ENCODE measurements at regions not wholly inside any gene's neighbourhood (a gene's known extent, or its start where the extent isn't known, plus 50 kb on each side); places are given as distances from the start of the nearest gene placed in this dataset.
A peak's percentile ranks its signal among the peaks of the same experiment; 100 is the strongest.

DNA sequence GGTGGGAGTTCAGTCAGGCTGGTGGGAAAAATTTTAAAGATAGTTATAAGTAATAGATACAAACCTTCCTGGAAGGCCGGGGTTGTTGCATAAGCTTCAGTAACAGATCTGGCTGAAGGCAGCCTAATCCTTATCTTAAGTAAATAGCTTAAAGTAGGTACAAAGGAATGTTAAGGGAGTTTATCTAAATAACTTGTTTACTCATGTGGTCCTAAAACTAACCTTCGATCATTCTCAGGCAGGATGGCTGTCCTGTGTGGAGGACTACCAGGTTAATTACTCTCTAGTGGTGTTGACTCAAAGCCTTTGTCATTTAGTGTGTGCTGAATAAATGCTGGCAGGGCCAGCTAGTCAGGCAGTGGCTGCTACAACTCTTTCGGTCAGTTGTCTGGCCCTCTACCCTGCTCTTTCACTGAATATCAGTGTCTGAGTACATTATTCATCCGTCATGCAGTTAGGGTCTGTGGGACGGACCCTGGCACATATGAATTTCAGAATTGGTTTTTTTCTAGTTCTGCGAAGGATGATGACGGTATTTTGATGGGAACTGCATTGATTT, 131.6 kb upstream of the TAB2 start:
- no peak for DNase-seq

DNA sequence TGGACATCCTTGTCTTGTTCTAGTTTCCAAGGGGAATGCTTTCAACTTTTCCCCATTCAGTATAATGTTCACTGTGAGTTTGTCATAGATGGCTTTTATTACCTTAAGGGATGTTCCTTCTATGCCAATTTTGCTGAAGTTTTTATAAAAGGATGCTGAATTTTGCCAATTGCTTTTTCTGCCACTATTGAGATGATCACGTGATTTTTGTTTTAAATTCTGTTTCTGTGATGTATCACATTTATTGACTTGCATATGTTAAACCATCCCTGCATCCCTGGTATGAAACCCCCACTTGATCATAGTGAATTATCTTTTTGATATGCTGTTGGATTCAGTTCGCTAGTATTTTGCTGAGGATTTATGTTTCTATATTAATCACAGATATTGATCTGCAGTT, 130.6 kb upstream of the TAB2 start:
- DNase-seq, result no peak

DNA sequence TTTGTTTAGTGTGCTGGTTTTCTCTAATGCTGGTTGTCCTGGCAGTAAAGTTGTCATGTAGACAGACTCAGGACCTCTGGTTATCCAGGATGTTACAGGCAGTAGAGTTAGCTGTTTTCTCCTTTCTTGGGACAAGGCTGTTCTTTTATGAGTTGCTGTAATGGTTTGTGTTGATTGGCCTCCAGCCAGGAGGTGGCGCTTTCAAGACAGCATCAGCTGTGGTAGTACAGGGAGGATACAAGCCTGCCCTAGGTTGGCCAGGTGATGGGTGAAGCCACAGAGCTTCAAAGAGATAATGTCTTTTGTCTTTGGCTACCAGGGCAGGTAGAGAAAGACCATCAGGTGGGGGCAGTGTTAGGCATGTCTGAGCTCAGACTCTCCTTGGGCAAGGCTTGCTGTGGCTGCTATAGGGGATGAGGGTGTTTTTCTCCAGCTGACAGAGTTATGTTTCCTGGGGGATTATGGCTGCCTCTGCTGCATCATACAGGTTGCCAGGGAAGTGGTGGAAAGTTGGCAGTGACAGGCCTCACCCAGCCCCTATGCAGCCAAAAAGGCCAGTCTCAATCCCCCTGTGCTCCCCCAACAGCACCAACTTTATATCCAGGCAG, 127.2 kb upstream of the TAB2 start:
- peak; percentile 42 for DNase-seq

DNA sequence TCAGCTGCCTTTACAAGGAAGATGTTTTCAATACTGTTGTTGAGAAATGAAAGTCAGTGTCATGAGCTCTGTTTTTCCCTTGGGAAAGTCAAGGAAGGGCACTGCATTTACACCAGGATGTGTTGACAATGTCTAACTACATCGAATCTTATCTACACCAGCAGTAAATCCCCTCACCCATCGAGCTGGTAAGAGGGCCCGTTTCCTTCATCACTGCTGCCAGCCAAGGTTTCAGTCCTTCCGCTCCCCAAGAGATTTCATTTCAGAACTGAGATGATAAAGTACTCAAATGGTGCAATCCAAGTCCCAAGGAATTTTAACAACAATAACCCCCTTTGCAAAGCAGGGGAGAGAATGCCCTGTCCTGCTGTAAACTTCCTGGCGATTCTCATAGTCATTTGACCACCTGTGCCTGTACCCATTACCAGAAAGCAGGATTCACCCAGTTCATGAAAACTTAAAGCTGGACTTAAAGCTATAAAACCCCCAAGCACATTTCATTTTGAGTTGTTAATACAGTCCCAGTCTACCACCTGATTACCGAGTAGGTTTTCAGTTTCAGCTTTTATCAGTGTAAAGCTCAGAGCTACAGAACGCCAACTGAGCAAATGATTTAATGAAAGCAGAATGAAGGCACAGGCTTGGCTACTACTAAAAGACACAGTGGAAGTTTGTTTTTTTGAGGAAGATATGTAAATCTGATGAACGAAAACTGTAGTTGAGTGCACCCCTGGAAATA, 122.5 kb upstream of the TAB2 start:
- DNase-seq, result peak; percentile 56

DNA sequence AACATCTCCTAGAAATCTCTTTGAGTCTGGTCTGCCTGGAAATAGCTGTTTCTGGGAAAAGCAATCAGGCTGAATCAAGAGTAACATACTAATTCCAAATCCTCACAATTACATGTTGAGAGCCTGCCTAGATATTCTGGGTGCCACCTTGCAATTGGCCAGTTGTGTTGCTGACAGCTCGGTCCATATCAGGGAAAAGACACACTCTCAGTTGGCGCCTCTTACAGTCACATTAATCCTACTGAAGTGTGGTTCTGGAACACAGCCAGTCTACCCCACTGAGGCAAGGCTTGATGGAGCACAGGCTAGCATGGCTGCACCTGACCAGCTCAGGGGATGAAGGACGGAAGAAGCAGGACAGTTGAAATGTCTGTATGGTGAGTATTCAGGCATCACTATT, 121.4 kb upstream of the TAB2 start:
- DNase-seq, result no peak

DNA sequence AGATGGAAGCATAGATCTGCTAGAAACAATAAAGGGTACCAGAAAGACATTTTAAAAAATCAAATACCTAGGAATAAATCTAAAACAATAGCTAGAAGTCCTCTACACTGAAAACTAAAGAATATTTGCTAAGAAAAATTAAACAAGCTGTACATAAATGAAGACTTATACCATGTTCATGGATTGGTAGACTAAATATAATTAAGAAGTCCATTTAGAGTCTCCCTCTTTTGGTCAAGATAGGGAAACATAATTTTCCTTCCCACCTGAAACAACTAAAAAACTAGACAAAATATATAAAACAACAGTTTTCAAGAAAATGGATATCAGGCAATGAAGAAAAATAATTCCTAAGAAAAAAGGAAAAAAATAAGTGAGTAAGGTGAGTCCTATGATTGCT, 120.0 kb upstream of the TAB2 start:
- DNase-seq, result no peak

DNA sequence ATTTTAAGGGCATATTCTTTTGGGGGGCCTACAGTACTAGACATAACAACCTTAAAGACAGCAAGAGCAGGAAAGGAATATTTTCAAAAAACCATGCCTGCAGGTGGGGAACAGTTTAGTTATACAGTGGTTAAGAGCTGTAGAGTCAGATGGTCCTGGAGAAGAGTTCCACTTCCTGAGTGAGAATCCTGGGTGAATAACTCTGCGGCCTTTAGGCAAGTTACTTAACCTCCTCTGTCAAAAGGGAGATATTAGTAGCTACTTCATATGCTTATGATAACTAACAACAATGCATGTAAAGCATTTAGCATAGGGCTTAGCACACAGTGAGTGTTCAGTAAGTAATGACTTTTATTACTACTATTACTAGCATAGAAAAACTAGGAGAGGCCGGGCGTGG, 119.2 kb upstream of the TAB2 start:
- DNase-seq, result no peak

DNA sequence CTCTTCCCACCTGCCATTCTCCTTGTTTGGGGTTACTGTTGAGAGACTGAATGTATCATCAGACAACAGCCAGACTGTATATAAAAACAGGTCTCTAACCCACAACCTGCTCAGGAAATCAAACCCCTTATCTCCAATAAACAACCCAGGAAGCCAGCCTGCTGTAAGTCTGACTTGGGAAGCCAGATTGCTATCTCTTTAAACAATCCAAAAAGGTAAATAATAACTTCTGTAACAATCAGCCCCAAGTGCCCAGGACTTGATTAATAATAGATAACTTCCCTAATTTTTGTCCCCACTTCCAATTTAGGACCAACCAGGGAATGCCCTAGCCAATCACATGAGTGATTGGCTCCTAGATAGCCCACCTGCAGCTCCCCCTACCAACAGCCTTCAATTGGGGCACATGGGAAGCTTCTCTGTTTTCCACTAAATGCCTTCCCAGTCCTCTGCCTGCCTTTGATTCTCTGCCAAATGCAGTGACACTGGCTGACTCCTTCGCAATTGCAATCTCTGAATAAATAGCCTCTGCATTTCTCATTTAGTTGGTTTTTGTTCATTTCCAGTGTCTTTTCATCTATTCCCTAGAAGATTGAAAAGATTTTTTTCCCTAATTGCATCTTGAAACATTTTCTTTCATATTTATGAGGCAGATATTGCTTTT, 117.1 kb upstream of the TAB2 start:
- no peak for DNase-seq

DNA sequence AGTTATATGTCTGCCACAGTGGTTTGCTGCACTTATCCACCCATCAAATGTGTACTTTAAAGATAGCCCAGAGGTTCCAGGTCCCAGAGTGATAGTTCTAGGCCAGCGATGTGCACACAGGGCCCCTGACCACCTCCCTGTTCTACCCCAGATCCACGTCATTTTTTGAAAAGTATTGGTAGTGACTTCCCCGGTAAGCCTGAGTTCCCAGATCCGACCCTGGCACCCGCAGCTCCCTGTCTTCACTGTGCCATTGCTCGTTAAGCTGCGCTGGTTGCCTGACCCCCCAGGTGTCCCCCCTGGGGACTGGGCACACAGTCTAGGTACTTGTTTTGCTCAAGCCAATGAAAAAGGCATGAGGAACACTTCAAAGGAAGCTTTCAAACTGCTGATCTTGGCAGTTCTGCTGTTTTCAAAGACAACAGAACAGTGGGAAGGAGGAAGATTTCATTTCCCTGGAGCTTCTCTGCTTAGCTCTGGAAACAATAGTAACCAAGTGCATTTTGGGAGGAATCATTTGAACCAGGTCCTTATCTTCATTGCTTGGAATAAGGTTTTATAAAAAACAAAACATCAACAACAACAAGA, 116.3 kb upstream of the TAB2 start:
- no peak for DNase-seq

DNA sequence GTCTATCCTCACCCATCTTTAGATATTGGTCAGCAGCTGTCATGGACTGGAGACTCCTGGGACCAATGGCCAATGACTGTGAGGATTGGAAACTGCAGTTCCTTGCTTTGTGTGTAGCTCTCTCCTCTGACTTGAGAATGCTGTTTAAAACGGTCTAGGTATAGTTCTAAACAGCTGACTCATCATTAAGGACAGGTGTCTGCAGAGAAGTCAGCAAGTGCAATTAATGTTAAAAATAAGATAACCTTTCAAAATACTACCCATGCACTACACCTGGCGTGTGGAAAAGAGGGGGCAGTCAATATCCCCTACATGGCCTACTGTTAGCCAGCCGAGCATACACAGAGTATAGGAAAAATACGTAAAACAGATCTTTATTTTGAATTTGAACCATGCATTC, 115.4 kb upstream of the TAB2 start:
- no peak for DNase-seq

DNA sequence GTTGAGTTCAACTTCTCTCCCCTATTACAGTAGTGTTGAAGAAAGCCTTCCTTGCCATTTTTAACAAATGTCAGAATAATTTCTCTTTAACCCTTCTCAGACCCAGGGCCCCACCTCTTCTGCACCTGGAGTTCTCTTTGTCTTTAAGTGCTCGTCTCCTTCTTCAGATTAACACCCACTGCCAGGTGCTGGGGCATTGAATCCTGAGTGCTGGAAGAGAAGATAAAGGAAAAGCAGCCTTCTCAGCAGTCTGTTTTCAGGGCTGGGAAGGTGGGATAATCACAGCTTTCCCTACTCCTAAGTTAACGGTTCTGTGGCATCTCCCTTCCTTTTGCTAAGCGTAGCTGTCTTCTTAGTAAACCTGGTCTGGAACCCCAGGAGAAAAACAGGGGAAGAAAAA, 114.6 kb upstream of the TAB2 start:
- no peak for DNase-seq

DNA sequence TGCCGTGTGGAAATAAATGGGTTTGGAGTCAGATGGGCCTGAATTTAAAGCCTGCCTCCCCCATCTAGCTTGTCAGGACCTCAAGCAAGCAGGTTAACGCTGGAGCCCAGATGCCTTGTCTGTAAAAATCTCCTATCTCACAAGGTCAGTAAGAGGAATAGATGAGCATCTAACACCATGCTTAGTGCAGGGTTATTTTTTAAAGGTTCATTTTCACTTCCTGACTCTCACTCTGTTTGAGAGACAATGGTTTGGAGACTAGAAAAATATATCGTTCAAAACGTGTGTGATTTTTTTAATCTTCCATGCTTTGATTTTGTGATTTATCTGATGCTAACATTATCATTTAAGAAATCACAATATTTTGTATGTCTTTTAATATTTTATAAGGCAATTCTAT, 114.0 kb upstream of the TAB2 start:
- no peak for DNase-seq

DNA sequence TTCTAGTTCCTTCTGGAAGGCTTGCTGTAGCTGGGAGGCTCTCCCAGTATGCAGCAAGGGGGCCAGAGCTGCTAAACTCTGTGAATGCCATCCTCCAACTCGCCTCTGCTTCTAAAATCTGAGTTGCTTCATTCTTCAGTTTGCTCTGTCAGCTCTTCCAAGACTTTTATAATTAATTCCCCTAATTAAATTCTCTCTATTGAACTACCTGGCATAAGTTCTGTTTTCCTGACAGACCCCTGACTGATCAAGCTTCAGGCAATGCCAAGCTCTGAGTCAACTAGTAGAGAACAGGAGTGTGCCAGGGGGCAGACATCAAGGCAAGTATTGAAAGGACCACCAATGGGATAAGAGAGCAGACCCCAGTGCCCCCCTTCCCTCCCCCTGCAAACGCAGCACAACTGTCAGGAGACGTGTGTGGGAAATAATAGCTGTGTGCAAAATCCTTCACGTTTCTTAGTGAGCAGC, 109.3 kb upstream of the TAB2 start:
- no peak for DNase-seq

DNA sequence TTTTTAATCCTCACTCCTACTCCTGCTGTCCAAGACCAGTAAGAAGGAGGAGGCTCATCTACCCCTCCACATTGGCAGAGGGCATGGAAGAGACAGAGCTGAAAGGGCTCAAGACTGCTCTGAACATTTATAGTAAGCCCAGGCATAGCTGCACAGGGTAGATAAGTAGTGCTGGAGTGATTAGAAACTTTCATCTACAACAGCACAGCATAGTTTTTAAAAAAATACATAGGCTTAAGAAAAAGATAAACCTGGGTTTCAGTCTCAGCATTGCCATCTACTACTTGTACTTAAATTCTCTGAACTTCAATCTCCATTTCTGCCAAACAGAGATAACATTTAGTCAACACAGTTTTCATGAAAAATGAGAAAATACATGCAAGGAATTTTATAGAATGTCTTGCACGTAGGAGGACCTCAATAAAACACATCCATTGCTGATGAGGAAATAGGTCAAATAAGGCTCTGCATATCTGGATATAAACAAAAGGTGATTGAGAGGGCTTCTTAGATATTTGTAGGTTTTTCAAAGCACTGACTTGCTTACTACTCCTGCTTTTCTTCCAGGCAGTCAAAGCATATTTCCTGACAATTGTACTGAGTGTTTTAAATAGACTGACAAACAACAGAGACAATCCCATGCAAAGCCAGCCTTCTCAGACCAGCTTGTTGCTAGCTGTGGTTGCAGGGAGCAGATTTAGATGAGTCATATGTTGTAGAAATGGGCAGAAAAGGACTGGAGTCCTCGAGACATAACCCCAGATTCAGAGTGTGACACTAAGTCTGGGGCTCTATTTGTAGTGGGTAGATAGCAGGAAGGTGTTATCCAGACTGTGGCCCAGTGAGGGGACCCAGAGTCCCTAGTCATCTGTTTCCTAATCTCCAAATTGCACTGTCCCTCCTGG, 107.4 kb upstream of the TAB2 start:
- peak; percentile 81 for DNase-seq

DNA sequence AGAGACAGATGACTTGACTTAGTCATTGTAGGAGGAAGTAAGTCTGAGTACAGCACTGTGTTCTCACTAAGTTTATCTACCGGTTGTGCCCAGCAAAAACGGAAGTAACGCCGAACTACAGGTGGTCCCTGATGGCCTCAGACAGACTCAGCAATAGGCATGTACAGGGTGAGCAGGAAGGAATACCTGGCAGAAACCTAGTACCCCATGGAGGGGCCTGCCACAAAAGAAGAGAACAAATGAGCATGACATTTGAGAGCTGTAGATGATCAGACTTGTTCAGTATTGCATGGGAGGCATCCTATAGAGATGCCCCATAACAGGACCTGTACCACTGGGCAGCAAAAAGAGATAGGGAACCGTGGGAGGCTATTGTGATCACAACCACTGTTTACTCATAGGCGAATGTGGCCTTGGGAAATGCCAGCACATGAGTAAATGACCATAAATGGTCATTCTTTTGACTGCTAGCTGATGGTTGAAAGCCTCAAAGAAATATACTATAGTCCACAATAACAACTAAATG, 106.4 kb upstream of the TAB2 start:
- DNase-seq, result peak; percentile 74

DNA sequence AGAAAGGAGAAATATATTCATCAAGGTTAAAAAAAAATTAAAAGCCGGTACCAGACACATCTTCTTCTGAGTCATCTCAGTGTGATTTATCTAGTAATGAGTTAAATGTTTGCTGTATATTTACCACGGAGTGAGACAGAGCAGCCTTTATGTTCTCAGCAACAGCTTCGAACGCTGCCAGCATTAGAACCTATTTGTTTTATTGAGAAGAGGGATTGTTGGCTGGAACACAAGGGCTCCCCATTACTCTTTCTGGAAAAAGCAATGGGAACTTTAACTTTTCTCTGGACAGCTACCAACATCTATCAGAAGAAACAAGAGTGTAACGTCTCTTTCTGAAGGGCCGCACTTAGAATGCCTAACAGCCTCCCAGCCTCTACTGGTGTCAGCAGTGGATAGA, 105.3 kb upstream of the TAB2 start:
- DNase-seq, result peak; percentile 71

DNA sequence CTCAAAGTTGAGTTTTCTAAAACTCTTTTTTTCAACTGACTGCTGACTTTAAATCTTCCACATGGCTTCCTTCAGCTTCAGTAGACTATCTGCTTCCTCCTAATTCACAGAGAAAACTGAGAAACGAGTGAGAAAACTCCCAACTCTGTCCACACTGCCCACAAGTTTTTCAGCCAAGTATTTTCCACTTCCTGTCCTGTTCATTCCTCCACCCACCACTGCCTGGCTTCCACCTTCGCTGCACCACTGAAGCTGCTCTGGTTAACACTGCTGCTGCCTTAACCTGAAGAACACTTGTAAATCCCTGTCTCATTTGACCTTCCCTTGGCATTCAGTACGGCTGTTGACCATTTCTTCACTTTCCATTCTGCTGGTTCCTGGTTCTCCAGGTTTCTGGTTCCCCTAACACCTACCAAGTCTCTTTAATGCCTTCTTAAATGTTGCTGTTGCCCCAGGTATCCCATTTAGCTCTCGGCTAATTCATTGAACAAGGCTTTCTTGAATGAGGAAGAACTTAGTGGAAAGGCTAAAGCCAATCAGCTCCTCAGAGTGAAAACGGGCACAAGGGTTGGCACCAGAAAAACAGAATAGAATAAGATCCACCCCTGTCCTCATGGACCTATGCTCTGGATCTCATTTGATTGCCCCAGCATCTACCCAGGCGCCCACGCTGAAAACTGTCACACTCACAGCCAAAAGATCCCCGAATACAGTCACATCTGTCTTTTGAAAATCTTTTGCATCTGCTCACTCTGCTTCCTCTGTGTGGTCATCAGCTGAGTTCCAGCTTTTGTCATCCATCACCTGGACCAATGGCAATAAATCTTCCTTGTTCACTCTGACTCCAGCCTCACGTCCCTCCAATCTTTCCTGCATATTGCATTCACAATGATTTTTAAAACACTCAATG, 104.4 kb upstream of the TAB2 start:
- peak; percentile 71 for DNase-seq

DNA sequence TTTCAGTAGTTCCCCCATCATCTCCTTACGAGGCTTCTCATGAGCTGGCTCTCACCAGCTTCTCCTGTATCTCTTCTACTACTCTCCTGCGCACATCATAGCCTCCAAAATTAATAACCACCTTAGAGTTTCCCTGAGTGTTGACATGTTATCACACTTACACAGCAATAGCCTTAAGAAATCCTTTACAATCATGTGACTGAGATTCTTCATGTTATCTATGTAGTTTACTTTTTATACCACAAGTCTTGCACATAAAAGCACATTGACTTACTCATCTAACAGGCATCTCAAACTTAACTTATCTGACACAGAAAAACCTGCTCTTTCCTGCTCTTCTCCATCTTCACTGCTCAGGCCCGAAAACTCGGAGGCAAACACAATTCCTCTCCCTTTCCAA, 103.7 kb upstream of the TAB2 start:
- DNase-seq, result no peak

DNA sequence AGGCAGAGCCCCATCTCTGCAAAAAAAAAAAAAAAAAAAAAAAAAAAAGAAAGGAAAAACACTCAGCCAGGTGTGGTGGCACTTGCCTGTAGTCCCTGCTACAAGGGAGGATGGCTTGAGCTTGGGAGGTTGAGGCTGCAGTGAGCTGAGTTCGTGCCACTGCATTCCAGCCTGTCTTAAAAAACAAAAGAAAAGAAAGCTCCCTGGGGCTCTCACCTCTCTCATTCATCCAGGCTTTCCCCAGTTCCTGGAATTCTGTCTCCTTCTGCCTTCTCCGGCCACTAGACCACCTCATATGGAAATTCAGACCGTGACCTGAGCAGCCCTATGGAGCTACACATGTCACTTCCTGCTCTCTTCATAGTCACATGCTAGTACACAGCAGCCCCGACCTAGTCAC, 101.1 kb upstream of the TAB2 start:
- DNase-seq, result no peak

DNA sequence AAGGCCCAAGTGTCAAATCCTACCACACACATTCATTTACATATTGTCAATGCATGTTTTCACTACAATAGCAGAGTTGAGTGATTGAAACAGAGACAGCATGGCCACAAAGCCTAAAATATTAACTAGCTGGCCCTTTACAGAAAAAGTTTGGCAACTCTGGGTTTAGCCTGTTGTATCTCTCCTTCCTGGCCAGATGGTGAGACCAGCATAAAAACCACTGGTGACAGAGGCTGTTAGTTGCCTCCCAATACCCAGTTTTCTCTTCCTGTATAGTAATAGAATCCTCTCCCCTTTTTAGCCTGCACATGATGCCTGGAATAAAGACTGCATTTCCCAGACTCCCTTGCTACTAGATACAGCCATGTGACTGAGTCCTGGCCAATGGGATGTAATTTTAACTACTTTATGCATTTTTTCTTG, 100.0 kb upstream of the TAB2 start:
- peak; percentile 52 for DNase-seq

DNA sequence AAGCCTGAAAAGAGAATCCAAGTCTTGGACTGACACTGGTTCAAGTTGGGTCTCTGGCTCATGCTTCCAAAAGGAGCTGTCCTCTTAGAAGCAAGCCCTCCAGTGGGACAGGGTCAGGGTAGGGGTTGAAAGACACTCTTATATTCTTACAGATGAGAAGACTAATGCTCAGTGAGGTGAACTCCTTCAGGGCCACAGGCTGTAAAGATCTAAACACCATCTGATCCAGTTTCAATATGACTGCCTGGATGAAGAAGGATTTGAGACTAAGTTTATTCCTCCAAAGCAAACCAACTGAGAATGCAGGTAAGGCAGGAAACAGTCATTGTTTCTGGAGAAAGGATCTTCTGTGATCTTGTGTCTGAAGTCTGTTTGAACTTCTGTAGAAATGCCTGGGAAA, 99.0 kb upstream of the TAB2 start:
- peak; percentile 75 for DNase-seq
